Activated CD4-positive, alpha-beta T cell treated with anti-CD3 and anti-CD28 coated beads for 36 hours (primary cell): ENCODE measurements at regions not wholly inside any gene's neighbourhood (a gene's known extent, or its start where the extent isn't known, plus 50 kb on each side); places are given as distances from the start of the nearest gene placed in this dataset.
A peak's percentile ranks its signal among the peaks of the same experiment; 100 is the strongest.

ENCODE experiments used
- ATAC-seq: fragments of 200-7000 bp; cut with Tn5 transposase; one replicate; pipeline ENCODE4 v1.10.0; 2021; ENCODE audit warnings: mild to moderate bottlenecking, moderate library complexity
- CTCF ChIA-PET: fragments of 350-600 bp; sonication (Branson Sonifier 250); formaldehyde crosslinking; loops from one replicate; lab custom pipeline; 2021; ENCODE audit warnings: antibody characterized with exemption; lab: Charles Lee
- POLR2A ChIA-PET: fragments of 350-600 bp; sonication (Branson Sonifier 250); formaldehyde crosslinking; loops from one replicate; lab custom pipeline; 2021; ENCODE audit warnings: antibody characterized with exemption, inconsistent platforms; lab: Charles Lee
- DNase-seq: peaks from one replicate; pipeline ENCODE4 v3.0.0-alpha.2; 2020
- H3K27ac Mint-ChIP-seq: one replicate; pipeline ENCODE4 v1.8.0; 2021; ENCODE audit warnings: mixed read lengths
- H3K27me3 Mint-ChIP-seq: one replicate; pipeline ENCODE4 v1.8.0; 2021; ENCODE audit warnings: mixed read lengths
- H3K36me3 Mint-ChIP-seq: one replicate; pipeline ENCODE4 v1.8.0; 2021; ENCODE audit warnings: low read depth, mixed read lengths
- H3K4me1 Mint-ChIP-seq: one replicate; pipeline ENCODE4 v1.8.0; 2021; ENCODE audit warnings: mixed read lengths
- H3K4me3 Mint-ChIP-seq: one replicate; pipeline ENCODE4 v1.8.0; 2021; ENCODE audit warnings: mild to moderate bottlenecking, moderate library complexity, mixed read lengths
- H3K9me3 Mint-ChIP-seq: one replicate; pipeline ENCODE4 v1.8.0; 2021; ENCODE audit warnings: low read depth, mixed read lengths
- intact Hi-C, 2 experiments: fragments of 100-400 bp; cut with DNase I in 1 of 2; cut with micrococcal nuclease in 1 of 2; formaldehyde crosslinking; loops; one replicate each; pipeline versions ENCODE4 v1.14.2 to v1.15.1; 2022 to 2024; cut with DNase I, micrococcal nuclease

GRCh38 chr5:89028595-89029285 is 145.8 kb upstream of the MEF2C start:
- DNase-seq (no peak), ATAC-seq (peak; percentile 16)
- CTCF ChIA-PET: no interaction called here
- Mint-ChIP-seq H3K27ac (no peak overlapping the region), H3K36me3 (no peaks in the 10 kb centered on the region), H3K27me3 (no peaks in the 10 kb centered on the region), H3K9me3 (no peaks in the 10 kb centered on the region), H3K4me1 (no peaks in the 10 kb centered on the region), H3K4me3 (no peak overlapping the region)
- intact Hi-C loops: no loop called here
- POLR2A ChIA-PET: no interaction called here

- no peaks in the 10 kb centered on the region for H3K4me1 Mint-ChIP-seq
- no peaks in the 10 kb centered on the region for H3K36me3 Mint-ChIP-seq
- CTCF ChIA-PET: interaction anchor here (0.6 kb wide), 1 partner anchor 1469 kb away, joined by 3 read pairs; no protein-coding TSS in a partner anchor
- no peak overlapping the region for H3K4me3 Mint-ChIP-seq
- no peak overlapping the region for H3K27ac Mint-ChIP-seq
- DNase-seq: no peak
- POLR2A ChIA-PET: no interaction called here
- no peak for ATAC-seq
- H3K9me3 Mint-ChIP-seq: no peaks in the 10 kb centered on the region
- intact Hi-C loops: no loop called here
- no peaks in the 10 kb centered on the region for H3K27me3 Mint-ChIP-seq
These were observed 141.1 kb upstream of the MEF2C start for GRCh38 chr5:89024045-89024444.

DNA sequence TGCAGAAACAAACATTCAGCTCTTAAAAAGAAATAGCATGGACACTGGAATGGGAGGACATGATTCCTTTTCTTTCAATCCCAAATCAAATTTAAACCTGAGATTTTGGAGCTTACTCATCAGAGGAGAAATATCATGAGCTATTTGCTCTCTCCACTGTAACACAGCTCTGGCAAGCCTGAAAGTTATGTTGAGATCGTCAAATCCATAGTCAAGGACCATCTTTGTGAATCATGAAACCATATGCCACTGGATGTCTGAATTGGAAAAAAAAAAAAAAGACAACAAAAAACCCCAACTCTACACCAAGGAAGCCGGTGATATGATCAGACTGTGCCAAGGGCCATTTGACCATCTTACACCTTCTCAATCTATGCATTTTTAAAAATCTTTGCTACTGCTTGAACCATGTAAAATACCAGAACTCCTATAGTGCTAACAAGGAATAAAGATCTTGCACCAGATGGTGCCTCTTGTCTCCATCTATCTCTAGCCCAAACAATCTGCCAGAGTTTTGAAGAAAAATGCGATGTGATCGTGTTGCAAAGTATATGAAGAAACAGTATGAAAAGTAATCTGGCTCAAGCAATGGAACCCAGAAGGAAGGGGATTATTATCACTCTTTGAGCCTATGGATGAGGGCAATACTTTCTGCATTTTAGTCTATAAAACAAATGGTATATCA is 138.1 kb upstream of the MEF2C start:
- ChIA-PET CTCF (interaction anchor here (0.6 kb wide), 1 partner anchor 12 kb away, joined by 3 read pairs; no protein-coding TSS in a partner anchor), POLR2A (interaction anchor here (0.7 kb wide), 1 partner anchor 393 kb away, joined by 5 read pairs; no protein-coding TSS in a partner anchor)
- Mint-ChIP-seq H3K27me3 (no peaks in the 10 kb centered on the region), H3K4me1 (no peaks in the 10 kb centered on the region), H3K9me3 (no peaks in the 10 kb centered on the region), H3K27ac (no peak overlapping the region), H3K4me3 (no peak overlapping the region), H3K36me3 (no peaks in the 10 kb centered on the region)
- intact Hi-C loops: no loop called here
- ATAC-seq (no peak), DNase-seq (no peak)

- no peaks in the 10 kb centered on the region for H3K4me1 Mint-ChIP-seq
- POLR2A ChIA-PET: no interaction called here
- ATAC-seq (no peak), DNase-seq (no peak)
- H3K36me3 Mint-ChIP-seq: no peaks in the 10 kb centered on the region
- H3K27ac Mint-ChIP-seq: no peak overlapping the region
- no peak overlapping the region for H3K4me3 Mint-ChIP-seq
- no peaks in the 10 kb centered on the region for H3K9me3 Mint-ChIP-seq
- CTCF ChIA-PET: no interaction called here
- intact Hi-C loops: no loop called here
- H3K27me3 Mint-ChIP-seq: no peaks in the 10 kb centered on the region
These were observed 133.8 kb upstream of the MEF2C start for GRCh38 chr5:89016741-89017303.

DNA sequence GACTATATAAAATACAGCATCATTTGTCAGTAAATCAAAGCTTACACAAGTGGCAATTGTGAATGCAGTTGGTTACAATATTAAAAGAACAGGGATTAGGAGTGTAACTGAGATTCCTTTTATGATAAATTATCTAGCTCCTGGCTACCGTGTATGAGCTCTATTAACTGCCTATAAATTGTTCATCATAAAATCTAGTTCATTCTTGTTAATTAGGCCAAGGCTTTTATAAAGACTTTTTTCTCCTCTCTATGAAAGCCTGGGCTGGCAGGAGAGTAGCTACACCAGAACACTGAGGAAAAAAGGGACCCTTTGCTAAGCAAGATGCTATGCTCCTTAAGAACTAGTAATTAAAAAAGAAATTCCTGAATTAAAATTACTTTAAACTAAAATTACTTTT is 132.4 kb upstream of the MEF2C start:
- no peaks in the 10 kb centered on the region for H3K27me3 Mint-ChIP-seq
- ChIA-PET CTCF (no interaction called here), POLR2A (no interaction called here)
- H3K9me3 Mint-ChIP-seq: no peaks in the 10 kb centered on the region
- intact Hi-C loops: no loop called here
- no peak overlapping the region for H3K4me3 Mint-ChIP-seq
- H3K36me3 Mint-ChIP-seq: no peaks in the 10 kb centered on the region
- no peak overlapping the region for H3K27ac Mint-ChIP-seq
- ATAC-seq (no peak), DNase-seq (no peak)
- no peaks in the 10 kb centered on the region for H3K4me1 Mint-ChIP-seq

DNA sequence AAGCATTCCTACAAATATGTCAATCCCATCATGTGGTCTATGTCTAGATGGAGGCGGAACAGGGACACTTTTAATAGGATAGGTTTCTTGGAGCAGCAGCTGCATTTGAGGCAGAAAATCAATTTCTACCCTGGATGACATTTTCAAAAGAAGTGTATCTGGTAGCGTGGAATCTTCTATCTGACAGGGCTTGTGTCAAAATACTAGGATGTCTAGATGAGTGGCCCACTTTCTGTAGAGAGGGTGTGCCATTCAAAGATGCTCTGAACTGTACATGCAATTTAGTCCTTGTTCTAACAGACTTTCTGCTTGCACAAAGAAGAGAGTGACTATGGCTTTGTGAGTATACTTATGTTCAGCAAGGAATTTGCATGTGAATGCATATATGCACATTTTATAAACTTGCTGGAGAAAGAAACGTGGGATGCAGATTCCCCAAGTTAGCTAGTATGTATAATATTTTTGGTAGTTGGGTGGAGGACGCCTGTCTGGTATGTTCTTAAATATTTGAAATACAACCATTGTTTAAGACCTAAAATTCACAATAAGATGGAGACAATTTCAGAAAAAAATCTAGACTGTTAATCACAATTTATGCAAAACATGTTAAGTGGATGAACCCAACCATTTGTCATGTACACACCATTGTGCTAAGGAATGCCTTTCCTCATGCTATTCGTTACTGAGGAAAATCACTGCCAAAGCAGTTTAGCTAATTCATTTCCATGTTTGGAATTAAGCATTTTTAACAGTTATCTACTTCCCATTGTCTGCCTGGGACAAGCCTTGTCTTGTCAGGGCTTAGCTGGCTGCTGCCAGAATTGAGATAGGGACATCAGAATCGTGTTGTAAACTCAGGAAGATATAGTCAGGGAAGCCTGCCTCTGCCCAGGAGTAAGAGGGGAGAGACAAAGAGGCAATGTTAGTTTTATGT is 129.1 kb upstream of the MEF2C start:
- Mint-ChIP-seq H3K4me1 (no peaks in the 10 kb centered on the region), H3K27me3 (no peaks in the 10 kb centered on the region), H3K36me3 (no peaks in the 10 kb centered on the region), H3K27ac (no peak overlapping the region), H3K4me3 (no peak overlapping the region), H3K9me3 (peaks cover 2% of the 10 kb centered on the region)
- CTCF ChIA-PET: interaction anchor here (1.4 kb wide), 1 partner anchor 14 kb away, joined by 4 read pairs; no protein-coding TSS in a partner anchor
- POLR2A ChIA-PET: interaction anchor here (0.6 kb wide), 1 partner anchor 30 kb away, joined by 3 read pairs; no protein-coding TSS in a partner anchor
- ATAC-seq: no peak
- no peak for DNase-seq
- intact Hi-C loops: no loop called here

DNA sequence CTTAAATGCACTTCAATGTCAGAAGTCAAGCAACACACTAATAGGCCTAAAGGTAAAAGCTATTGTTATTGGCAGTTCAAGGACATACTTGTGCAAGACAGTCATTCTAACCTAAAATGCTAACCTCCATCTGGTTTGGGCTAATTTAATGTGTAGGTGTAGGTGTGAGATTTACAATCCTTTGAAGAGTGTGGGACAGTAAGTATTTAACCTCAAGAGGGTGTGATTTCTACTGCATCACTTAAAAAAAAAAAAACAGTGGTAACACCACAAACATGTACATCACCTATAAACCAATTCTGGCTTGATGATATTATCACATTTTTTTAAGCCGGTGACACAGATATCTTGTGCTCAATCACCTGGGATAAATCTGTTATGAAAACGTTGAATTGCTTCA is 127.5 kb upstream of the MEF2C start:
- Mint-ChIP-seq H3K4me3 (no peak overlapping the region), H3K9me3 (peaks cover 2% of the 10 kb centered on the region), H3K27me3 (no peaks in the 10 kb centered on the region), H3K36me3 (no peaks in the 10 kb centered on the region), H3K4me1 (no peaks in the 10 kb centered on the region), H3K27ac (no peak overlapping the region)
- DNase-seq (no peak), ATAC-seq (no peak)
- POLR2A ChIA-PET: no interaction called here
- CTCF ChIA-PET: no interaction called here
- intact Hi-C loops: no loop called here

DNA sequence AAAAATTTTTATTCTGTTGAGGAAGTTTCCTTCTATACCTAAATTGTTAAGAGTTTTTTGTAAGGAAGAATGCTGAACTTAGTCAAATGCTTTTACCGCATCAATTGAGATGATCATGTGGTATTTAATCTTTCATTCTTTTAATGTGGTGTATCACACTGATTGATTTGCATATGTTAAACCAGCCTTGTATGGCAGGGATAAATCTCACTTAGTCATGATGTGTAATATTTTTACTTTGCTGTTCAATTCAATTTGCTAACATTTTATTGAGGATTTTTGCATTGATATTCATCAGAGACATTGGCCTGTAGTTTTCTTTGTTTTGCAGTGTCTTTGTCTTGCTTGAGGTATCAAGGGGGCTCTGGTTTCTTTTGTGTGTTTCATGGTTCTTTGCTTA is 125.3 kb upstream of the MEF2C start:
- Mint-ChIP-seq H3K9me3 (peaks cover 2% of the 10 kb centered on the region), H3K27ac (no peak overlapping the region), H3K36me3 (no peaks in the 10 kb centered on the region), H3K4me3 (no peak overlapping the region), H3K4me1 (no peaks in the 10 kb centered on the region), H3K27me3 (no peaks in the 10 kb centered on the region)
- POLR2A ChIA-PET: no interaction called here
- ATAC-seq (no peak), DNase-seq (no peak)
- intact Hi-C loops: no loop called here
- CTCF ChIA-PET: no interaction called here

GRCh38 chr5:89005990-89006389 is 123.0 kb upstream of the MEF2C start:
- no peaks in the 10 kb centered on the region for H3K4me1 Mint-ChIP-seq
- H3K27me3 Mint-ChIP-seq: no peaks in the 10 kb centered on the region
- DNase-seq (no peak), ATAC-seq (no peak)
- POLR2A ChIA-PET: no interaction called here
- peaks cover 2% of the 10 kb centered on the region for H3K9me3 Mint-ChIP-seq
- H3K4me3 Mint-ChIP-seq: no peak overlapping the region
- intact Hi-C loops: no loop called here
- H3K27ac Mint-ChIP-seq: no peak overlapping the region
- H3K36me3 Mint-ChIP-seq: no peaks in the 10 kb centered on the region
- CTCF ChIA-PET: no interaction called here

DNA sequence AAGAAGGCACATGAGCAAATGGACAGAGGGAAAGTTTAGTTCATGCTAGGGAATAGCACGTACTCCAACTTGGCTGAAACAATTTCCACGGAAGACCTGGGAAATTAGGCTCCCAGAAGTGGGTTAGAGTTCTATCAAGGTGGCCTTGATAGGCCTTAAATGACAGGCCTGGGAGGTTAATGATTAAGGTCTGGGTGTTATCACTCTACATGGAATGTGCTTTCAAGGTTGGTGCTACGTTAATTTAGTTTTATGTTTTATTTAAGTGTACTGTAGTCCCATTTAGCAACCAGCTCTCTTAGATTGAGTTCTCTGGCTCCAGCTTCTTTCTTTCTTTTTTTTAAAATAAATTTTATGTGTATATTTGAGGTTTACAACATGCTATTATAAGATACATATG is 121.4 kb upstream of the MEF2C start:
- ATAC-seq: no peak
- no peak for DNase-seq
- peaks cover 2% of the 10 kb centered on the region for H3K9me3 Mint-ChIP-seq
- H3K4me3 Mint-ChIP-seq: no peak overlapping the region
- H3K4me1 Mint-ChIP-seq: no peaks in the 10 kb centered on the region
- intact Hi-C loops: no loop called here
- CTCF ChIA-PET: no interaction called here
- POLR2A ChIA-PET: no interaction called here
- H3K27ac Mint-ChIP-seq: no peak overlapping the region
- H3K36me3 Mint-ChIP-seq: no peaks in the 10 kb centered on the region
- no peaks in the 10 kb centered on the region for H3K27me3 Mint-ChIP-seq

GRCh38 chr5:89003563-89004036 is 120.6 kb upstream of the MEF2C start:
- H3K27ac Mint-ChIP-seq: no peak overlapping the region
- H3K9me3 Mint-ChIP-seq: peaks cover 2% of the 10 kb centered on the region
- H3K27me3 Mint-ChIP-seq: no peaks in the 10 kb centered on the region
- ATAC-seq (no peak), DNase-seq (no peak)
- H3K36me3 Mint-ChIP-seq: no peaks in the 10 kb centered on the region
- no peak overlapping the region for H3K4me3 Mint-ChIP-seq
- H3K4me1 Mint-ChIP-seq: no peaks in the 10 kb centered on the region
- POLR2A ChIA-PET: no interaction called here
- intact Hi-C loops: no loop called here
- CTCF ChIA-PET: no interaction called here
